ENCODE measurements at regions not wholly inside any gene's neighbourhood (a gene's known extent, or its start where the extent isn't known, plus 50 kb on each side); places are given as distances from the start of the nearest gene placed in this dataset.

DNA sequence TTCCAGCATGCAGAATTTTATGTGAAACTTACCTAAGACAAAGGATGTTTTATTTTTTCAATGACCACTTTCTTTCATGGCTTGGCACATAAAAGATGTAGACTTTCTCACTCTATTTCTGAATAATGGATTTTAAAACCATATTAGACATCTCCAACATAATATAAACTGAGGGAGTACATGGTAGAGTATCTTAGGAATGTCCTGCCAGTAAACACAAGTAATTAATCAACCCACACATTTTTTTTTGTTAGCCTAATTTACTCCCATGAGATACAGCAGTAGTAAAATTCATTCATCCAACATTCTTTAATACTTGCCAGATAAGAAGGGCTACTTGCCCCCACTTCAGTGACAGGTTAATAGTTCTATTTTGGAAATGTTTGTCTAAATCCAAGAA is 235.4 kb upstream of the ADAMTS5 start:
- DNase-seq: no peak

DNA sequence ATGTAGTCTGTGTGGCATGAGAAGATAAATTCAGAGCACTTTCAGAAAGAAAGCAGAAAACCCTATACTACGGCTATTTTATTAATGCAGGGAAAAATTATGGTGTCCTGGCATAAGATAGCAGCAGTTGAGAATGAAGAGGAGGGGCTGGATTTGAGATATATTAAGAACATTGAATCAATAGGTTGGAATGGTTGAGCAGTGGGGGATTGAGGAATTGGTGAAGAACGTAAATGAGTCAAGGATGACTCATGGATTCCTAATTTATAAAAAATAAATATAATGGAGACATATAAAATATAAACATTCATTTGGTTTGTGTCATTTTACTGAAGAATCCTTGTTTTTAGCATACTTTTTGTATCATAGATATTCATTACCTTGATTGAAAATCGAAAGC is 234.3 kb upstream of the ADAMTS5 start:
- no peak for DNase-seq

DNA sequence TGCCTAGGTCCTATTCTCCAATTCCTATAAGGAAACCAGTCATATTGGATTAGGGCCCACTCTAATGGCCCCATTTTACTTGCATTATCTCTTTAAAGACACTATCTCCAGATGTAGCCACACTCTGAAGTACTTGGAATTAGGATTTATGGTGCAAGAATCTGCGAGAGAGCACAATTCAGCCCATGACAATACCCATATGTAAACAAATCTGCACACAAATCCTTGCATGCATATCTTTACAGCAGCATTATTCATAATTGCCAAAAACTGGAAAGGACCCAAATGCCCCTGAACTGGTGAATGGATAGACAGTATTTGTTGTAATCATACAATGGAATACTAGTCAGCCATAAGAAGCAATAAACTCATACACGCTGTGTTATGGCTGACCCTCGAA is 229.8 kb upstream of the ADAMTS5 start:
- no peak for DNase-seq

DNA sequence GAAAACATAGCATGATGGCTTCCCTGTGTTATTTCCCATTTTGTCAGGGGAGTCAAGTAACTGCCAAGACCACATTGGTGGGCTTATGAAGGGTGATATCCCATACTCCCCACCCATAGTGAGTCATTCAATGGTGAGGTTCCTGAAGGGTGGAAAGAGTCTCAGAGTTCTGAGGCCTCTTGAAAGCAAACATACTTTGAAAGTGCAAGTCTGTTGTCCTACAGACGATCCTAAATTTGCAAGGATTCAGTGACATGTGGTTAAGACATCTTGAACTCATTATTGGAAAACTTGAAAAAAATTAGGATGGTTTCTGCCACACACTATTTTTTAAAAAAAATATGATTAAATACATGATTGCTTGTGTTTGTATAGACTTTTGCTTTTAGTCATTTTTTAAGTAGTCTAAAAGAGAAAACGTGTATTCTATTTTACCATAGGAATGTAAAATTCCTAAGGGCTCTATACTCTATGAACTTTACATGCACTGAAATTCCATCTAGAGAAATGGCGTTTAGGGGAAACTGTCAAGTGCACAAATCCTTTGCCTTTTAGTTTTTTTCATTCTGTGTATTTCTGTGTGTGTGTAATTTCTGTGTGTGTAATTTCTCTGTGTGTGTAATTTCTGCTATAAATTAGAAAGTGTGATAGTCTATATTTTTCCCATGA is 225.5 kb upstream of the ADAMTS5 start:
- DNase-seq: no peak

DNA sequence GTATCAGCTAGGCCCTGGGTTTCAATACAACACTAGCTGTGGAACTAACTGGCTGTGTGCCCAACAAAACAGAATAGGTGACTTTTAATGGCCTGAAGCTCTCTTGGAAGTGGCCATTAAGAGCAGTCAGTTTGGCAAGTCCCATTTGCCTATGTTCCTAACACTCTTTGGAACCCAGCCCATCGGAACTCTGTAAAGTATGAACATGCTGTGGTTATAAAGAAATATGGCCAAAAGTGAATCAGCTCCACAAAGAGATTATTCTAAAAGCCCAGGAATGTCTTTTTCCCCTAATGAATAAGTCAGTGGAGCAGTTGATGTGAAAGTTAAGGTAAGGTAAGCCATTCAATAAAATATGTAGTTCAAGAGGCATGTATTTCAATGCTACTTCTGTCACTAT is 223.7 kb upstream of the ADAMTS5 start:
- no peak for DNase-seq

DNA sequence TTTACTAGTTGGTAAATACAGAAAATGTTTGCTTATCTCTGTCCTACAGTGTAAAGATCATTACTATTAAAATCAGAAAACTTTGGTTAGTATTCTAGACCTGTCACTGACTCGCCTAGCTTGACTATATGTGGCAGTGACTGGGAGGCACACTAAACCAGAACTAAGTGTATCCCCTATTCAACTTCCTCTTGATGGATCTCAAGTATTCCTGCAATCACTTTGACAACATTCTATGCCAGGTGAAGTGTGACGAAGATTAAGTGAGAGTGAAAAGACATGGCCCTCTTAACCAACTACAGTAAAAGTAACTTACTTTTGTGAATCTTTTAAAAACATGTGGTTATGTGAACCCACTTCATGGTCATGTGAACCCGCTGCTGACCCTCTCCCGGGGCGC is 223.0 kb upstream of the ADAMTS5 start:
- no peak for DNase-seq

DNA sequence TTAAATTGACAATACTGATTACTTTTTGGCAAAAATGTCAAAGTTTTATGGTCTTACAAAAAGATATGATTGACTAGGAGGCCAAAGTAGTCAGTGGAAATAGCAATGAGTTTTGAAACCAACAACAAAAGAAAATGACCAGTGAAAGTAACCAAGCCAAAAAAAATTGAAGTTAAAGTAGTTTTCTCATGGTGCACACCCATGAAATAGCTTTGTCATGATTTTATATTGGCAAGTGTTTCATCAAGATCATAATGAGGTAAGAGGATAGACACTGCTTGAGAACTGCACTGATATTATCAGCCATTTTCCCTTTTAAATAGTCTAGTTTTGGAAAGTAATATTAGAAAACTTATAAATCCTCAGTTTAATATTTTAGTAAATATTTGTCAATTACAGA is 206.2 kb upstream of the ADAMTS5 start:
- no peak for DNase-seq

DNA sequence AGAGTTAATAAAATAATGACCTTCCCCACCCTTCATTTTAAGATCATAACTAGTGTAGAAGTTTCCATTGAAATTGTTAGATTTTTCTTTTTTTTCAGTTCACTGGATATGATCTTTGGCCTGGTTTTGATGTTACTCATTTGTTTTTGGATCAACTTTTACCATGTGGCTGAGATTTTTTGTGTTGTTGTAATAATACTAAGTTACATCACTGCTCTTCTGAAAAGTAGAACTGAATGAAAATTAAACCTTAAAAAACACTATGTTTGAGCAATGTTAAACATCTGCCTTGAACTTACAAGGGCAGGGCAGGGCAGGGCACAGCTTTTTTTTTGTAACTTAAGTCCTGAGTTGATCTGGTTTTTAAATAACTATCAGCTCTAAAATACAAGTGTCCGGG is 204.8 kb upstream of the ADAMTS5 start:
- DNase-seq: no peak

DNA sequence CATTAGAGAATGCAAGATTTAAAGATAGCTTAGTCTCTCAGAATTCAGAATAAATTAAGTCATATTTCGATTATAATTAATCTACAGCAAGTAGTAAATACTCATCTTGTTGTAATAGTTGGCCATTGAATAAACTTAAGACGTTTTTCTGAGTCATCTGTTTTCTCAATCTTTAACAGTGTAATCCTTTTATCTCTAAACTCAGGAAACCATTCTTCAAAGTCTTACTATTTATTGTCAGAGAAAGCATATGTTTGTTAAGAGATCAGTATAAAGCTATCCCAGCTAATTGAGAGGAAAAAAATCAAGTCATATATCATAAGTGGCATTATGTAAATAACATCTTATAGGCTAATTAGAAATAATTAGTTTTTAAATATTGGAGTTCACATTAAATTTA is 201.2 kb upstream of the ADAMTS5 start:
- DNase-seq: no peak

DNA sequence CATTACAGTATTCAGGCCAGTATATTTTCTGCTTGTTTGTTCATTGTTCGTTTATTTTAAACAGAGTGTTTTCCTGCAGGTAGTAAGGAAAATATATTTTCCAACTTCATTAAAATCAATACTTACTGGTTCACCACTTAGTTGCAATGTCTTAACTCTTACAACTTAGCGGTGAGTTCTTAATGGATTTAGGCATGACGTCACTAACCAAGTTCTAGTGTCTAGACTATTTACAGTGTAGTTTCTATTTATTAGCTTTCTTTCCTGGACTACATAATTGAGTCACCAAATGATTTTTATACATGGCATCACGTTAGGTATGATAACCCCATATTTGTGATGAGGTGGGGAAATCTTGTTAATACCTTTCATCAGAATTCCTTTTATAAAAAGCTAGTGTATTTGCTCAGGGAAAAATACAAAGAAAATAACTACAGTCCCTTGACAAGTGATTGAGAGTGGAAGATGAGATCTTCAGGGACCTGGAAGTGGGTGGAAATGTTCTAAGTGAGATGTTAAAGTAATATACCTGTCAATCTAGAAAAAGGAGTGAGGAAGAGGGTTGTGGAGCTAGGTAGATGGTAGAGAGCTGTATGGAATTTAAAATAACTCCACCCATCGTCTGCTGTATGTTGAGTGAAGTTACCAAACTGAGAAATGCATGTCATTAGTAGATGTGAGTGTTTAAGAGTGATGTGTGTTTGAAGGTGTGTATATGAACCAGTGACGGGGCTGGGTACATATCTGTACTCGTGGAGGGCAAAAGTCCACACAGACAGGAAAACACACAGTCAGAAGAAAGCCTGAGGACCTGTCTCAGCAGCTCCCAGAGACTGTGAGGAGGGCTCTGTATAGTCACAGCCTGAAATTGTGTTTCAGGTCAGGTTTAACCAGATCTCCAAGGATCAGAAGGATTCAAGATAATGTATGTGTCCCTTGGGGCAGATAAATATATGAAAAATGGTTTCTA is 197.6 kb upstream of the ADAMTS5 start:
- no peak for DNase-seq

DNA sequence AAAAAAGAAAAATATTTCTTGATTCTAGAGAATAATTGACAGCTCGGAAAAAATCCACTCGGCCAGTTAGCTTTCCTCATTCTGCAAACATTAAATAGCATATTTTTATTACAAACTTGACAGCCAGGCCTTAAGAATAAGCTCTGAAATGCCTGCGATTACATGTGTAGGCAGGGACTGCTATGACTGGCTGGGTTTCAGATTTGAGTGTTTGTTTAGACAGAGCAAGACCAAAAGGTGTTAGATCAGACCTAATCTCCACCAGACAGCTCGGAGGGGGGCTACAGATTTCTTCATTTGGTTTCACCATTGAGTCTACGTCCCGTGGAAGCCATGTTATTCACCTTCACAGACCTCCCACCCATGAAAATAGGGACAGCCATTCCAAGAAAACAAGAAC is 192.1 kb upstream of the ADAMTS5 start:
- no peak for DNase-seq

DNA sequence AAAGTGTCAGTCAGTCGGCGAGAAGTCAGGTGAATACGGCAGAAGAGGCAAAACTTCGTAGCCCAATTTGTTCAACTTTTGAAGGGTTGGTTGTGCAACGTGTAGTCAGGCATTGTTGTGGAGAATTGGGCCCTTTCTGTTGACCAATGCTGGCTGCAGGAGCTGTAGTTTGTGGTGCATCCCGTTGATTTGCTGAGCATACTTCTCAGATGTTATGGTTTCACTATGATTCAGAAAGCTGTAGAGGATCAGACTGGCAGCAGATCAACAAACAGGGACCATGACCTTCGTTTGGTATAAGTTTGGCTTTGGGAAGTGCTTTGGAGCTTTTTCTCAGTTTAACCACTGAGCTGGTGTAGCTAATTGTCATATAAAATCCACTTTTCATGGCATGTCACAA is 190.2 kb upstream of the ADAMTS5 start:
- DNase-seq: no peak

DNA sequence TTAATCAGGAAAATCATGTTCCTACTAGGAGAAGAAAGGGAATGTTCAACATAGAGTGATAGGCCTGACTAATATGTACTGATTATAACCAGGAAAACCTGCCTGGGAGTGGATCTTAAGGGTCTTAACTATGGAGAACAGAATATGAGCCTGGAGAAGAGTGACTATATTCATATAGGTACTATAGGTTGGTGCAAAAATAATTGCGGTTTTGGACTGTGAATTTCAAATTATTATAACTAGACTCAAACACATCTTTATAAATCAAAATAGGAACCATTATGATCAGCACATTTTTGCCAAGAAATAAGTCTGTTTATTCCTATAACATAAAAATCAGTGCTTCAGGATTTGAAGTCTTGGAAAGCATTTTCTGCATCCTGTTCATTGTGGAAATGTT is 189.8 kb upstream of the ADAMTS5 start:
- DNase-seq: no peak

DNA sequence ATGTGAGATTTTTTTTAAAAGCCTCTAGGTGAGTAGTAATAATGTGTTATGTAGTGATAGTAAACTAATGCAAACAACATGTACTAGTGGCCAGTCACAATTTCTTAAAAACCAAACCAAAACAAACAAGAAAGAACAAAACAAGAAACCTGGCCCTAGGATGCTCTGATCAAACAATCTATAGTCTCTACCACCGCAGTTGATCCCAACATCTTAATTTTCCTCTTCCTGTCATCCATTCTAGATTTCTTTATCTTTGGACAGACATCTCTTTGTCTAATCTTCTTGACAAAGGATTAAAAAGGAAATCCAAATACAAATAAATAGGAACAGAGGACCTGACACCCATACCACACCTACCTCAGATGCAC is 188.2 kb upstream of the ADAMTS5 start:
- DNase-seq: no peak

DNA sequence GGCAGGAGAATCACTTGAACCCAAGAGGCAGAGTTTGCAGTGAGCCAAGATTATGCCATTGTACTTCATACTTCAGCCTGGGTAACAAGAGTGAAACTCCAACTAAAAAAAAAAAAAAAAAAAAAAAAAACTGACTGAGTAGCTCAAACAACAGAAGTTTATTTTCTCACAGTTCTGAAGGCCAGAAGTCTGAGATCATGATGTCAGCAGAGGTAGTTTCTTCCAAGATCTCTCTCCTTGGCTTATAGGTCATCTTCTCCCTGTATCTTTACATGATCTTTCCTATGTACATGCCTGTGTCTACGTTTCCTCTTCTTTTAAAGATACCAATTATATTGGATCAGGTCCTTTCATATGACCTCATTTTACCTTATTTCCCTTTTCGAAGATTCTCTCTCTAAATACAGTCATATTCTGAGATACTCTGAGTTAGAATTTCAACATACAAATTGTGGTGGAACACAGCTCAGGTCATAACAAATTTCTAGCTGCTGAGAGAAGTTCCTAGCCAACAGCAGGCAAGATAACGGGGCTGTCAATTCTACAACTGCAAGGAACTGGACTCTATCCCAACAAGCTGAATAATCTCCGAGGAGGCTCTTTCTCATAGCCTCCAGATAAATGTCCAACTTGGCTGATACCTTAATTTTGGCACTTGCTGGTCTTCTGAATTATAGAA is 187.7 kb upstream of the ADAMTS5 start:
- no peak for DNase-seq

DNA sequence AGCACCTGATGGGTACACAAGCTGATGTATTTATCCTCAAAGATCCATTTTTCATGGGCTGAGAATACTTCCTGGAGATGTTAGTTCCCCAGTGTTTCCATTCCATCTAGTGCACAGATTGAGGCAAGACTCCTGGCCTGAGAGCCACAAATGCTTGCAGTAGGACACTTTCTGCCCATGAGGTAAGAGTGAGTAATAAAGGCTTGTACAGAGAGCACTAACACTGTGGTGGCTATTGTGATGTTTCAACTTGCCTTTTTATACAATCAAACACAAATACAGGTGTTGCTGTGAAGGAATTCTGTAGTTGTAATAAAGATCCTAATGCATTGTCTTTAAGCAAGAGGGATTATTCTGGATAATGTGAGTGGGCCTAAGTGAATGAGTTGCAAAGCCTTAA is 186.1 kb upstream of the ADAMTS5 start:
- DNase-seq: no peak

DNA sequence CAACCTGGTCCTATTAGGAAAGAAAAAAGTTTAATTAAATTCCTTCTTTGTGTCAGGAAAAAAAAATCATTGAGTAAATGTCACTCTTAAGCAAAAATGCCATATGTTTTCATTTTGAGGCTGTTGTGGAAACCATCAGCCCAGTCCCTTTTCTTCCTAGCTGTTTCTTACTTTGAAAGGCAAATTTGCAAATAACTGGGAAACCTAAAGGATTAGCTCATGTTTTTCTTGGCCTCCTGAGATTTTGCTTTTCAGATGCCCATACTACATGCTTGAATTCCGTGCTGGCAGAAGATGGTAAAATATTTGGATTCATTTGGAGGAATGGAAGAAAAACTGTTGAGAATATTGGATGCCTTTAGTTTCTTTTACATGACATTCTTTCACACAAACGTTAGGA is 182.1 kb upstream of the ADAMTS5 start:
- no peak for DNase-seq

DNA sequence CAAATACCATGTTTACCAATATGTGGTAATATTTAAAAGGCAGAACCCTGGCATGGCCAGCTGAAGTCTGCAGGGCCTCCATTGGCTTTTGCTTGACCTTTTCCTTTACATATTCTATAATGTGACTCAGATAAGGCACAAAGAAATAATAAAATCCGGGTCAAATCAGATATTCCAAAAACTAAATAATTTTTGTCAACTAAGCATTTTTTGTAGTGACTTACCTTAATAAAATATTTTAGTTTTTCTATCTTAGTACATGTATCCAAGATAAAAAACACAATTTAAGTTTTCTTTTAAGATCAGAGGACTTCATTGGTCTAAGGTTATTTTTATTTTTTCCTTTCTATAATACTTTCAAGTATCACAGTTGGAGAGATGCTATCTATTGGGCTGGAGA is 179.4 kb upstream of the ADAMTS5 start:
- DNase-seq: no peak

DNA sequence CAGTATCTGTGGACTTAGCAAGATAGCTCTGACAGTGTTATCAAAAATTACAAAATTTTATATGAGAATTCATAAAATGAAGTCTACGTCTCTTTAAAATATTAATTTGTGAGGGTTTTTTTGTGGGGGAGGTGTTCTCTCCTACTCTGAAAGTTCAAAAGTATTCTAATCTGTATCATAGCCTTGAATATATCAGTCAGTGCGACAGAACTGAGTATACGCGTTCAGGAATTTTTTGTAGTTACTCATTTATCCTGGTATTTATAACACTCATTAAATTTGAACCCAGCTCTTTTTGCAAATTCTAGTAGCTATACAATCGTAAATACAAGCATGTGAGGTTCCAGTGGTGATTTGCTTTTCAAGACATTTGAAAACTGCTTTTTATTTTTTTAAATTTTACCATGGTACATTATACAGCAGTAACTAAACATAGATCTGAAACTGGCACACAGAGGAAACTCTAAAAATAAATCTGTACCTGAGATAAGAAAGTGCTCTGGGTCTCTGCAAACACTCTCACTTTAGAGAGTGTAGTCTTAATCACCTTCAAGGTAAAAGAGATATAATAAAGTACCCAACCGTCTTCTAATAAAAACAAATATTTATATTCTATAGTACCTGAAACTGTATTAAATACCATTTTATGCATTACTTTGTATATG is 178.4 kb upstream of the ADAMTS5 start:
- no peak for DNase-seq

DNA sequence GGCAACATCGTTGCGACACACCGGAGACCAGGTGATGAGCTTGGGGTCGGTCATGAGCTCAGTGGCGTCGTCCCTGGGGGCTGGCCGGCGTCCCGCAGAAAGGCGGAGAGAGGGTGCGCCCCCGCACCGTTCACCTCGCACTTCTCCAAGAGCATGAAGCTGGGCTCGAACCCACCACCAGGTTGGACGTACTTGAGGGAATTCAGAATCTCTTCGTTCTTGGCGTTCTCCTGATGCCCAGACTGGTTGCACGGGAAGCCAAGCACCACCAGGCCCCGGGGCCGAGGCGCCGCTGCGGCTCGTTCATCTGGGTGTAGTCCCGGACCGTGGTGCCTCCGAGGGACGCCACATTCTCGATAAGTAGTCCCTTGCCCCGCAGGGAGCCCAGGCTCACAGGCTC is 176.6 kb upstream of the ADAMTS5 start:
- DNase-seq: no peak

DNA sequence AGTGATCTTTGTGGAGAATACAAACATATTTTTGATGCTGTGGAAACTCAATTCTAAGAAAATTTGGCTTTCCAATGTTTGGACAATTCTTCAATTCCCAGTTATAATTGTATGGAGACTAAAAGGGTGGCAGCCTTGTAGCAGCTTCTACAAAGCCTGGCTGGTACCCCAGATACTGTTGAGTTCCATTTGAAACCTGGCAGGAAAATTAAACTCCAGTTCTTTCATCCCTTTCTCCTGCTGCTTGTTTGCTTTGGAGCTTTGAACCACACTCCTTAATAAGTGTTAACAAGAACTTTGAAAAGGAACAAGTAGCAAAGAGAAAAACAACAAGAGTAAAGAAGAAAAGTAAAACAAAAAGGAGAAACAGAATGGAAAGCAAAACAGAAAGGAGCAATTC is 172.6 kb upstream of the ADAMTS5 start:
- no peak for DNase-seq

DNA sequence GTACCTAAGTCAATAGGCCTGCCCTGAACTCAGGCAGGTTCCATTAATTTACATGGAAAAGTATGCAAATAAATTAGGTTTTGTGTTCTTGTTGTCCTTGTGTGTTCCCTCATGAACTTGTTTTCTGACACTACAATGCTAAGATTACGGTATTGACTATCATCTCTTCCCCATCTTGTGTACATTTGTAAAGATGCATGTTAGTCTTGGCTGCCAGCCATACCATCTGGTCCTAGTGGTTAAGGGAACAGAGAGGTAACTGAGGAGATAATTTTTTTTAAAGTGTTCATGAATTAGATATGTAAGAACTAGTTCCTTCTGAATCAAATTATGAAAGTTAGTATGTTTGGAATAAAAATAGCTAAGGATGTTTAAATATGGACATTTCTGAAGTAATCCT is 167.6 kb upstream of the ADAMTS5 start:
- no peak for DNase-seq

DNA sequence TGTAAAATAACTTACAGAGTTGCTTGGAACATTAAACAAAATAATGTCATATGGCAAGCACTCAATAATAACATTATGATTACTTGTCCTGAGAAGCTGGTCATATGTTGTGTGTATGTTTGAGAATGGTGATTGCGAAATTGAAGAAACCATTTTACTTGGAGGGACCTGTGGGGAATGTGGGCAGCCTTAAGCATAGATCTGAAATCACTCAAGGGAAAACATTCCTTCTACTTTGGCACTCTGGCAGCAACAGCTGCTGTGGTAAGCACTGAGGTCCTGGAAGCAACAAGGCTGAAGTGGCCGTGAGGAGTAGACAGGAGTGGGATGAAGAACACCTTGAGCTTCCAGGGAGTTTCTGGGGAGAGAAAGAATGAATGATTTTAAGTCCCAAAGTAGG is 165.4 kb upstream of the ADAMTS5 start:
- DNase-seq: no peak

All from inflammatory macrophage (primary cell).